K562 (cell line): ENCODE measurements at regions not wholly inside any gene's neighbourhood (a gene's known extent, or its start where the extent isn't known, plus 50 kb on each side); places are given as distances from the start of the nearest gene placed in this dataset.

Source experiments
- CTCF ChIP-seq, 3 experiments: IDR thresholded peaks in 2 of 3; conservative IDR thresholded peaks in 1 of 3; 2 replicates each; pipeline ENCODE4 v1.5.1; 2011 to 2012; ENCODE audit warnings: low read length in 3 of 3, mild to moderate bottlenecking in 3 of 3, control low read depth in 2 of 3, improper control_type of control experiment in 1 of 3, inconsistent platforms in 1 of 3, low read depth in 1 of 3, mixed read lengths in 1 of 3, moderate library complexity in 1 of 3; ENCODE audit not compliant: insufficient read depth in 2 of 3
- ZEB2 ChIP-seq: fragments of 450-650 bp; IDR thresholded peaks from 2 replicates; pipeline ENCODE4 v1.6.1; 2016
- ZNF354B ChIP-seq: fragments of 250-450 bp; sonication (Bioruptor Pico); IDR thresholded peaks from 2 replicates; pipeline ENCODE4 v1.4.0; 2020

GRCh38 chr7:31258391-31258790 lies 82.1 kb downstream of the NEUROD6 start:
- TF ChIP-seq CTCF (IDR thresholded peaks at IDR 0.05 in 2 of 3, conservative IDR thresholded peaks at IDR 0.05 in 1 of 3; ENCODE audit: insufficient read depth in 2 of 3, low read depth in 1 of 3, low read length in 3 of 3) (no peak), ZNF354B (no peak), ZEB2 (no peak)
